ENCODE measurements at regions not wholly inside any gene's neighbourhood (a gene's known extent, or its start where the extent isn't known, plus 50 kb on each side); places are given as distances from the start of the nearest gene placed in this dataset.

DNA sequence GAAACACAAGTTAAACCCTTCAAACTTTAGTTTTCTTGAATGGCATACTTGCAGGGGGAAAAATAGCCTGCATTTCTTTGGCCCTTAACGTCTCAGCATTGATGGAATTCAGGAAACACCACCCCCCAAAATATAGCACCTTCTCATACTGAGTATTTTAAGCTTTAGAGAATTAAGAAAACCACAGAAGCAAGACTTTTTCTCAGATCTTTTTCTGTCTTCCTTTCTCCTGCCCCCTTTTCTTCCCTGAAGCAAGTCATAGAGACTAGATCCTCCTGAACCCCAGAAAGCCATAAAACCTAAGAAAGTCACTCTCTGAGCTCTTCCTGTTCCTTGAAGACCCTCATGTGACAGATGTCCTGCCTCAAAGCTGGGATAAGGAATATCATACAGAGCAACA lies 1069.9 kb downstream of the EFNA5 start:
- no peaks in the 10 kb centered on the region for H3K36me3 Mint-ChIP-seq (ENCODE audit: insufficient read depth in 1 of 3, low read depth in 3 of 3)
- no peaks in the 10 kb centered on the region for H3K79me2 ChIP-seq (ENCODE audit: insufficient read depth, low read length)
- H3K27me3 ChIP-seq (ENCODE audit: insufficient read depth, low read length) = no peaks in the 10 kb centered on the region
- H3K27ac ChIP-seq (ENCODE audit: insufficient read length, low read depth, low read length) = no peak overlapping the region
- H3K14ac ChIP-seq (ENCODE audit: insufficient read depth, low read length) = no peak overlapping the region
- H3K4me1 Mint-ChIP-seq = peaks cover 3% of the 10 kb centered on the region in 2 experiments; a peak in 2 of 4 replicates
- H4K8ac ChIP-seq (replicated peaks; ENCODE audit: insufficient read length, low read depth, low read length) = no peak overlapping the region
- no peaks in the 10 kb centered on the region for H3K23me2 ChIP-seq (ENCODE audit: insufficient read length, low read depth, low read length, poor library complexity, severe bottlenecking)
- no peaks in the 10 kb centered on the region for H3K27me3 Mint-ChIP-seq (ENCODE audit: low read depth)
- no peak overlapping the region for H3T11ph ChIP-seq (ENCODE audit: low read length)
- H3K9ac ChIP-seq (ENCODE audit: extremely low read depth, insufficient read length, low read length) = no peak overlapping the region
- no peak overlapping the region for H3K4ac ChIP-seq (ENCODE audit: low read depth, low read length)
- no peak overlapping the region for H3K23ac ChIP-seq (ENCODE audit: insufficient read length, low read depth, low read length)
- H3K4me3 Mint-ChIP-seq = no peak overlapping the region
- TF ChIP-seq, protein P1, sequence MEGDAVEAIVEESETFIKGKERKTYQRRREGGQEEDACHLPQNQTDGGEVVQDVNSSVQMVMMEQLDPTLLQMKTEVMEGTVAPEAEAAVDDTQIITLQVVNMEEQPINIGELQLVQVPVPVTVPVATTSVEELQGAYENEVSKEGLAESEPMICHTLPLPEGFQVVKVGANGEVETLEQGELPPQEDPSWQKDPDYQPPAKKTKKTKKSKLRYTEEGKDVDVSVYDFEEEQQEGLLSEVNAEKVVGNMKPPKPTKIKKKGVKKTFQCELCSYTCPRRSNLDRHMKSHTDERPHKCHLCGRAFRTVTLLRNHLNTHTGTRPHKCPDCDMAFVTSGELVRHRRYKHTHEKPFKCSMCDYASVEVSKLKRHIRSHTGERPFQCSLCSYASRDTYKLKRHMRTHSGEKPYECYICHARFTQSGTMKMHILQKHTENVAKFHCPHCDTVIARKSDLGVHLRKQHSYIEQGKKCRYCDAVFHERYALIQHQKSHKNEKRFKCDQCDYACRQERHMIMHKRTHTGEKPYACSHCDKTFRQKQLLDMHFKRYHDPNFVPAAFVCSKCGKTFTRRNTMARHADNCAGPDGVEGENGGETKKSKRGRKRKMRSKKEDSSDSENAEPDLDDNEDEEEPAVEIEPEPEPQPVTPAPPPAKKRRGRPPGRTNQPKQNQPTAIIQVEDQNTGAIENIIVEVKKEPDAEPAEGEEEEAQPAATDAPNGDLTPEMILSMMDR (conservative IDR thresholded peaks at IDR 0.05) = no peak
- no peak overlapping the region for H3K4me2 ChIP-seq (ENCODE audit: insufficient read depth, insufficient read length, low read length)
- H2AFZ ChIP-seq (ENCODE audit: low read length) = no peak overlapping the region
- H2BK5ac ChIP-seq (ENCODE audit: insufficient read length, low read length) = no peak overlapping the region
- WGBS (ENCODE audit: extremely low coverage, insufficient read length, low lambda C conversion rate) = no CpG with 5 or more reads among the region's 1 CpG
- H3K4me1 ChIP-seq (ENCODE audit: insufficient read depth, low read length) = no peaks in the 10 kb centered on the region; the same call in 1 of the 2 replicates
- no peak overlapping the region for H2BK120ac ChIP-seq (ENCODE audit: low read depth, low read length, poor library complexity, severe bottlenecking)
- no peak overlapping the region for H2AK5ac ChIP-seq (ENCODE audit: insufficient read length, low read length)
- H3K9me3 ChIP-seq (ENCODE audit: control insufficient read depth, low read depth, low read length) = no peaks in the 10 kb centered on the region
- no peak overlapping the region for H4K5ac ChIP-seq (ENCODE audit: insufficient read length, low read depth, low read length)
- no peak overlapping the region for H4K91ac ChIP-seq (ENCODE audit: insufficient read length, low read depth, low read length)
- H3K18ac ChIP-seq (ENCODE audit: insufficient read length, low read depth, low read length) = no peak overlapping the region
- H4K20me1 ChIP-seq (ENCODE audit: control insufficient read depth, insufficient read depth, insufficient read length) = no peaks in the 10 kb centered on the region
- H3K9me3 Mint-ChIP-seq = no peaks in the 10 kb centered on the region
- no peak overlapping the region for H2BK20ac ChIP-seq (ENCODE audit: low read depth, low read length, poor library complexity, severe bottlenecking)
- no peak overlapping the region for H2BK12ac ChIP-seq (ENCODE audit: insufficient read length, low read depth, low read length)
- peak overlapping the region; percentile 3 to 29 (median 13); a peak in 3 of 7 replicates for H3K27ac Mint-ChIP-seq
- no peak overlapping the region for H2BK15ac ChIP-seq (ENCODE audit: low read depth, low read length)
- no peak for DNase-seq
- no peak overlapping the region for H3K56ac ChIP-seq (ENCODE audit: insufficient read length, low read depth, low read length)
- no peaks in the 10 kb centered on the region for H3K79me1 ChIP-seq (ENCODE audit: insufficient read depth, low read depth, low read length, poor library complexity, severe bottlenecking)
